ENCODE measurements at regions not wholly inside any gene's neighbourhood (a gene's known extent, or its start where the extent isn't known, plus 50 kb on each side); places are given as distances from the start of the nearest gene placed in this dataset.

DNA sequence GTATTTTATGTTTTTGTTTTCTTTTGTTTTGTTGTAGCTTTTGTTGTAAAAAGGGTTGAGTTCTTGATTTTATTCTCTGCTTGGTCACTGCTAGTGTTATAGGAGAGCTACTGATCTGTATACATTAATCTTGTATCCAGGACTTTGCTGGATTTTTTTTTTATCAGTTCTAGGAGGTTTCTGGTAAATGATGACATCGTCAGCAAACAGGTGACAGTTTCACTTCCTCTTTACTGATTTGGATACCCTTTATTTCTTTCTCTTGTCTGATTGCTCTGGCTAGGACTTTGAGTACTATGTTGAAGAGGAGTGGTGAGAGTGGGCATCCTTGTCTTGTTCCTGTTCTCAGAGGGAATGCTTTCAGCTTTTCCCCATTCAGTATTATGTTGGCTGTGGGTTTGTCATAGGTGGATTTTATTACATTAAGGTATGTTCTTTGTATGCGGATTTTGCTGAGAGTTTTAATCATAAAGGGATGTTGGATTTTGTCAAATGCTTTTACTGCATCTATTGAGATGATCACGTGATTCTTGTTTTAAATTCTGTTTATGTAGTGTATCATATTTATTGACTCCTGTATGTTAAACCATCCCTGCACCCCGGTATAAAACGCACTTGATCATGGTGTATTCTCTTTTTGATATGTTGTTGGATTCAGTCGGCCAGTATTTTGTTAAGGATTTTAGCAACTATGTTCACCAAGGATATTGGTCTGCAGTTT lies 905.7 kb downstream of the LTN1 start:
- no peaks in the 10 kb centered on the region for H3K27me3 ChIP-seq
- 92 to 93% methylated on average over 6 of the region's 6 CpGs for WGBS, 2 donors
- no peaks in the 10 kb centered on the region for H3K9me3 ChIP-seq
- intact Hi-C loops (cut with DNase I): no loop called here
- H3K27ac ChIP-seq: no peak overlapping the region
- no peaks in the 10 kb centered on the region for H3K36me3 ChIP-seq
- no peak for DNase-seq
- peaks cover 0 to 16% (median 0%) of the 10 kb centered on the region in 3 donors for H3K4me1 ChIP-seq
- TF ChIP-seq POLR2A (IDR thresholded peaks at IDR 0.05): no peak
- TF ChIP-seq, protein P1, sequence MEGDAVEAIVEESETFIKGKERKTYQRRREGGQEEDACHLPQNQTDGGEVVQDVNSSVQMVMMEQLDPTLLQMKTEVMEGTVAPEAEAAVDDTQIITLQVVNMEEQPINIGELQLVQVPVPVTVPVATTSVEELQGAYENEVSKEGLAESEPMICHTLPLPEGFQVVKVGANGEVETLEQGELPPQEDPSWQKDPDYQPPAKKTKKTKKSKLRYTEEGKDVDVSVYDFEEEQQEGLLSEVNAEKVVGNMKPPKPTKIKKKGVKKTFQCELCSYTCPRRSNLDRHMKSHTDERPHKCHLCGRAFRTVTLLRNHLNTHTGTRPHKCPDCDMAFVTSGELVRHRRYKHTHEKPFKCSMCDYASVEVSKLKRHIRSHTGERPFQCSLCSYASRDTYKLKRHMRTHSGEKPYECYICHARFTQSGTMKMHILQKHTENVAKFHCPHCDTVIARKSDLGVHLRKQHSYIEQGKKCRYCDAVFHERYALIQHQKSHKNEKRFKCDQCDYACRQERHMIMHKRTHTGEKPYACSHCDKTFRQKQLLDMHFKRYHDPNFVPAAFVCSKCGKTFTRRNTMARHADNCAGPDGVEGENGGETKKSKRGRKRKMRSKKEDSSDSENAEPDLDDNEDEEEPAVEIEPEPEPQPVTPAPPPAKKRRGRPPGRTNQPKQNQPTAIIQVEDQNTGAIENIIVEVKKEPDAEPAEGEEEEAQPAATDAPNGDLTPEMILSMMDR (IDR thresholded peaks at IDR 0.05): no peak
- H3K4me3 ChIP-seq: no peak overlapping the region

DNA sequence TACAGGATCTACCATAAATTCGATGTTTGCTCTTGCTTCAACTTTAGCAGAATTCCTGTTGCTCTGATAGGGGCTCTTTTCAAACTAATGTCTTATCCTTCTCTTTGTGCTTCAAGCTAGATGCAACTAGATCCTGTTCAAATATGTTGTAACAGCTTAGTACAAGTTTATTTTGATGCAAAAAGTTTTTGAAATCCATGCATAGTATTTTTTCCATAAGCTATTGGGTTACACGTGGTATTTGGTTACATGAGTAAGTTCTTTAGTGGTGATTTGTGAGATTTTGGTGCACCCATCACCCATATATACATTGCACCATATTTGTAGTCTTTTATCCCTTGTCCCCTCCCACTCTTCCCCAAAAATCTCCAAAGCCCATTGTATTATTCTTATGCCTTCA lies 907.7 kb downstream of the LTN1 start:
- Histone ChIP-seq H3K4me1 (peaks cover 0 to 8% (median 0%) of the 10 kb centered on the region in 3 donors), H3K9me3 (no peaks in the 10 kb centered on the region), H3K27me3 (no peaks in the 10 kb centered on the region), H3K36me3 (no peaks in the 10 kb centered on the region), H3K4me3 (no peak overlapping the region), H3K27ac (no peak overlapping the region)
- WGBS, 2 donors: 68 to 70% methylated on average over 2 of the region's 2 CpGs
- DNase-seq: no peak
- TF ChIP-seq POLR2A (IDR thresholded peaks at IDR 0.05): no peak
- TF ChIP-seq, protein P1 (IDR thresholded peaks at IDR 0.05): no peak
- intact Hi-C loops (cut with DNase I): no loop called here

DNA sequence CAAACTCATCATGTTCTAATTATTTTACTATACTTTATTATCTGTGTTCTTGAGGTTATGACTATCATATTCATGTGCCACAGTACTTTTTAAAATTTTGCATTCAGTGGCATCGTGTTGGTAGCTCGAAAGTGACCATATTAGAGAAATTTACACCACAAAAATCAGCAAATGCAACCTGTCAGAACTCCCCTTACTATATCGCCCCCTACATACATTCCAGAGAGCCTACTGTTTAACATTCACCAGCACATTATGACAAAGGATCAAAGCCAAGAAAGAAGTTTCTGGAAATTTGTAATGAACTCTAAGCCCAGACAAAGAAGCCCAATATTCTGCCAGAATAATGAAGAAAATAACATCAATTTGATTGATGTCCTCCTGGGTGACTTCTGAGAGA lies 909.3 kb downstream of the LTN1 start:
- 83 to 84% methylated on average over 3 of the region's 3 CpGs for WGBS, 2 donors
- Histone ChIP-seq H3K4me3 (no peak overlapping the region), H3K27me3 (no peaks in the 10 kb centered on the region), H3K9me3 (no peaks in the 10 kb centered on the region), H3K36me3 (no peaks in the 10 kb centered on the region), H3K4me1 (no peaks in the 10 kb centered on the region), H3K27ac (no peak overlapping the region)
- no peak for DNase-seq
- TF ChIP-seq, protein P1 (IDR thresholded peaks at IDR 0.05): no peak
- no peak for TF ChIP-seq POLR2A (IDR thresholded peaks at IDR 0.05)
- intact Hi-C loops (cut with DNase I): no loop called here

DNA sequence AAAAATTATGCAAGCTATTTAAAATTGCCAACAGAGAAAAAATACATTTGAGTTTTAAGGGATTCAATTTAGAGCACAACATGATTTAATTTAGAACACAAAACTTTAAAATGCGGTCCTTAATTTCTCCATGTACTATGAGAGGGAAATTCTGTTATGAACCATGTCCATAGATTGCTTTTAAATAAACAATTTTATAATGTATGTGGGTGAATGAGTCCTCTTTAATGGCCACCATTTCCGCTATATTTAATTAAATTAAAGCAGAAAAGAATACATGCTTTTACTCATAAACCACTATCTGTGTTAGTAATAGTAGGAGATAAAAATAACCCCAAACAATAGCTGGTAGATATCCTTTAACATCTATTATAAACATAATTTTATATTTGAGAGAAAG lies 914.6 kb downstream of the LTN1 start:
- 84 to 90% methylated on average over 2 of the region's 2 CpGs for WGBS, 2 donors
- DNase-seq: no peak
- no peak overlapping the region for H3K4me3 ChIP-seq
- H3K9me3 ChIP-seq: no peaks in the 10 kb centered on the region
- no peaks in the 10 kb centered on the region for H3K4me1 ChIP-seq
- TF ChIP-seq, protein P1 (IDR thresholded peaks at IDR 0.05): no peak
- TF ChIP-seq POLR2A (IDR thresholded peaks at IDR 0.05): no peak
- intact Hi-C loops (cut with DNase I): no loop called here
- H3K36me3 ChIP-seq: no peaks in the 10 kb centered on the region
- no peaks in the 10 kb centered on the region for H3K27me3 ChIP-seq
- H3K27ac ChIP-seq: no peak overlapping the region

DNA sequence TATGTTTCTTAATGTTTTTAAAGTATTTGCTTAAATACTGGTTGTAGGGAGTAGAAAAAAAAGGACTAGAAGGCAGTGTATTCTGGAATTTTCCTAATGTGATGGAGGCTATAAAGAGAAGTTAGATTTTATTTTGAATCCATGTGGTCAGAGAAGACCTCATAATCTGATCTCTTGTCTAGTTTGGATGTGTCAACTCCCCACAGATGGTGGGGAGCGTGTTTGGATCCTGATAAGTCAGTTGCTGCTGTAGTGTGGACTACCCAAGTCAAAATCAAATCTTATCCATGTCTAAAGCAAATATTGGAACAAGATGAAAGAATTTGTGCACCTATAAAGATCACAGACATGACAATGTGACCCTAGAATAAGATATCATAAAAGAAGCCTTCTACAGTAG lies 918.0 kb downstream of the LTN1 start:
- peaks cover 0 to 2% (median under 1%) of the 10 kb centered on the region in 3 donors for H3K4me1 ChIP-seq
- WGBS, 2 donors: 31 to 50% methylated on average over 1 of the region's 1 CpG
- no peaks in the 10 kb centered on the region for H3K36me3 ChIP-seq
- no peak for TF ChIP-seq POLR2A (IDR thresholded peaks at IDR 0.05)
- TF ChIP-seq, protein P1 (IDR thresholded peaks at IDR 0.05): no peak
- intact Hi-C loops (cut with DNase I): no loop called here
- no peaks in the 10 kb centered on the region for H3K9me3 ChIP-seq
- no peaks in the 10 kb centered on the region for H3K27me3 ChIP-seq
- no peak overlapping the region for H3K27ac ChIP-seq
- DNase-seq: no peak
- H3K4me3 ChIP-seq: no peak overlapping the region
